Coronary artery (tissue), 2 donors: ENCODE measurements at regions not wholly inside any gene's neighbourhood (a gene's known extent, or its start where the extent isn't known, plus 50 kb on each side); places are given as distances from the start of the nearest gene placed in this dataset.

Experiments used
- DNase-seq: peaks from one replicate; pipeline ENCODE4 v3.0.0-alpha.2; 2017; ENCODE audit warnings: low spot score
- H3K27ac ChIP-seq, 2 donors: fragments of 200-600 bp; sonication (generic); one replicate each; pipeline ENCODE4 v1.5.1; 2016 to 2019
- H3K4me3 ChIP-seq: fragments of 200-600 bp; sonication (generic); 2 replicates; pipeline ENCODE4 v1.5.1; 2016; ENCODE audit warnings: mild to moderate bottlenecking, moderate library complexity
- CTCF ChIP-seq: fragments of 200-600 bp; sonication (generic); IDR thresholded peaks from one replicate; pipeline ENCODE4 v1.5.1; 2019; ENCODE audit warnings: antibody characterized with exemption

DNA sequence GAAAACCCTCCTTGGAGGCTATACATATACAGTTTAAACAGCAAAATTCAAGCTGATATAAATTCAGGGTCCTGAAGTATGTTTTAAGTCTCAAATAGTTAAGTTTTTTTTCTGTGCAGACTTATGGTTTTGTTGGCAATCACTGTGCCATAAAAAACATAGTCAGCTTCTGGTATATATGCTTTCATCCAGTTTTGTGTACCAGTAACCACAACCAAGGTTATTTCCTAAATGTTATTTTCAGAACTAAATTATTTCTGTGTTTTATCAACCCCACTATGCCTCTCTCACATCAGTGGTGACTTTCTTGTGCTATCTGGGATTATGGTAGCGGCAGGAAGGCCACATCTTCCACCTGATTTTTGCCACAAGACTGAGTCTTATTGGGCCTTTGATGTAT is 107.7 kb upstream of the SMARCA2 start:
- DNase-seq: no peak
- H3K4me3 ChIP-seq: no peak overlapping the region
- TF ChIP-seq CTCF: no peak
- H3K27ac ChIP-seq: no peak overlapping the region

GRCh38 chr9:1909322-1909721 is 105.8 kb upstream of the SMARCA2 start:
- no peak for DNase-seq
- no peak for TF ChIP-seq CTCF
- Histone ChIP-seq H3K27ac (no peak overlapping the region), H3K4me3 (no peak overlapping the region)

GRCh38 chr9:1910269-1910811 is 104.8 kb upstream of the SMARCA2 start:
- no peak for TF ChIP-seq CTCF
- DNase-seq: no peak
- Histone ChIP-seq H3K4me3 (no peak overlapping the region), H3K27ac (no peak overlapping the region)

DNA sequence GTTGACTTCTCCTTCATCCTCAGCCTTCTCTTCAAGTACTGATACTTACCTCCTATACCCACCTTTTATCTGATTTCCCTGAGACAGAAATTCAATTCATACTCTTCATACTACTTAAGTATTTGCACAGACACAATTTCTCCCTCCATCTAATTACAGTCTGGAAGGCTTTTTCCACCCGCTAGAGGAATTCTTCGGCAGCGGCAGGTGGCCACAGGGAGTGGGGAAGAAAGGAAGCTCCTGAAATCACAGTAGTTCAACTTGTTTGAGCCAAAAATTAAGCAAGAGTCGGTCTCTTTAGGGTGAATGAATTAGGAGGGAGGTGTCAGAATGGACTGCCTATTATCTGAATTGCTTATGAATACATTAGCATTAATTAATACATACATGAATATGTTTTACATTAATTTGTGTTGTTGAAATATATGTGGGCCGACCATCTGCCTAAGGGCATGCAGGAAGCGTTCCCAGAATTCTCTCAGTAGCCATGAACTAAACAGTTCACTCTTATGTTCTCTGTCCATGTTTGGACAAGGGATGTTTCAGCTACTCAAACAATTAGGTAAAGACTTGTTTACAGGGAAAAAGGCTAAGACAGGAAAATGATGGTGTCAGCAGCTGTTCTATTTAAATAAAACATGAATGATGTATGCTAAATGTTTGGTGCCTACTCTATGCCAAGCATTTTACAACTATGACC is 101.4 kb upstream of the SMARCA2 start:
- H3K27ac ChIP-seq: no peak overlapping the region
- TF ChIP-seq CTCF: no peak
- no peak for DNase-seq
- no peak overlapping the region for H3K4me3 ChIP-seq

DNA sequence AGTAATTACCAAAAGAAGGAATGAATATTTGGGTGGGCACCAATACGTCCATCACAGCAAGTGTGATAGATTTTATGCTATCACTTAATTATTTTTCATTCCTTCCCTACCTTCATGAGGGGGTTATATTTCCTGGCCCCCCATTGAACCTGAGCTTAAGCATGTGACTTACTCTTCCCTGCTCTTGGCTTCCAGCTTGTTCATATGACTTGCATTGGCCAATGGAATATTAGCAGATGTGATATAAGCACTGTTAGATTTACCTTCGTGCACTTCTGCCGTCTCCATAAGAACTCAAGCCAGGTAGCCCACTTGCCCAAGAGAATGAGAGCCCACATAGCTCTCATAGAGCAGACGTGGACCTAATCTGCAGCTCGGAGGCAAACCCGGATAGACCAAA is 99.1 kb upstream of the SMARCA2 start:
- TF ChIP-seq CTCF: no peak
- Histone ChIP-seq H3K27ac (no peak overlapping the region), H3K4me3 (no peak overlapping the region)
- no peak for DNase-seq

- H3K27ac ChIP-seq: no peak overlapping the region
- no peak for TF ChIP-seq CTCF
- H3K4me3 ChIP-seq: no peak overlapping the region
- DNase-seq: no peak
Measured at GRCh38 chr9:1916655-1917054, 98.5 kb upstream of the SMARCA2 start.

- H3K4me3 ChIP-seq: peak overlapping the region; percentile 28
- no peak for DNase-seq
- no peak overlapping the region for H3K27ac ChIP-seq
- TF ChIP-seq CTCF: no peak
Measured at GRCh38 chr9:1917396-1917935, 97.7 kb upstream of the SMARCA2 start.
